H1 (cell line): ENCODE measurements at regions not wholly inside any gene's neighbourhood (a gene's known extent, or its start where the extent isn't known, plus 50 kb on each side); places are given as distances from the start of the nearest gene placed in this dataset.

ENCODE experiments used
- CTCF ChIA-PET: fragments of 300-600 bp; sonication (Branson Sonifier 250); formaldehyde crosslinking; loops from one replicate; lab custom pipeline; 2021; ENCODE audit not compliant: partially characterized antibody; lab: Charles Lee
- POLR2A ChIA-PET: fragments of 300-600 bp; sonication (Branson Sonifier 250); formaldehyde crosslinking; loops from one replicate; lab custom pipeline; 2021; ENCODE audit warnings: inconsistent platforms; ENCODE audit not compliant: partially characterized antibody; lab: Charles Lee
- DNase-seq, 2 experiments: peaks; one replicate each; pipeline versions ENCODE4 v3.0.0 to v3.0.0-alpha.2; 2010 to 2022; ENCODE audit warnings: low spot score in 2 of 2, low read depth in 1 of 2, mixed read lengths in 1 of 2
- FAIRE-seq: peaks from 2 replicates; lab custom pipeline; 2011; peaks lifted over from hg19 to GRCh38; lab: Jason Lieb, UNC
- H2AFZ ChIP-seq: 2 replicates; pipeline ENCODE4 v1.8.1; 2012; ENCODE audit warnings: low read length, inconsistent platforms
- H2AK5ac ChIP-seq: 2 replicates; pipeline ENCODE4 v1.6.1; 2013; ENCODE audit warnings: low read depth, low read length
- H2BK120ac ChIP-seq: replicated peaks from 2 replicates; pipeline ENCODE3; 2013; ENCODE audit warnings: low read depth, low read length, inconsistent platforms
- H2BK12ac ChIP-seq: 2 replicates; pipeline ENCODE4 v1.6.1; 2013; ENCODE audit warnings: low read depth, low read length
- H2BK15ac ChIP-seq: 2 replicates; pipeline ENCODE4 v1.6.1; 2013; ENCODE audit warnings: low read length
- H2BK20ac ChIP-seq: 2 replicates; pipeline ENCODE4 v1.6.1; 2013; ENCODE audit warnings: low read length
- H2BK5ac ChIP-seq: 2 replicates; pipeline ENCODE4 v1.6.1; 2013; ENCODE audit warnings: low read depth, low read length
- H3K14ac ChIP-seq: 2 replicates; pipeline ENCODE4 v1.6.1; 2013; ENCODE audit warnings: inconsistent platforms; ENCODE audit not compliant: insufficient read length
- H3K18ac ChIP-seq: 2 replicates; pipeline ENCODE4 v1.6.1; 2013; ENCODE audit warnings: low read length; ENCODE audit errors: extremely low read depth
- H3K23ac ChIP-seq: 2 replicates; pipeline ENCODE4 v1.6.1; 2013; ENCODE audit warnings: inconsistent platforms; ENCODE audit not compliant: insufficient read length
- H3K23me2 ChIP-seq: 2 replicates; pipeline ENCODE4 v1.6.1; 2013; ENCODE audit warnings: low read depth, low read length
- H3K27ac ChIP-seq: 2 replicates; pipeline ENCODE4 v1.6.1; 2011; ENCODE audit warnings: low read depth, low read length, inconsistent platforms
- H3K27me3 ChIP-seq, 4 experiments: replicated peaks in 1 of 4; 1 replicate in 1 of 4; 2 replicates in 3 of 4; pipeline versions ENCODE4 v1.6.1 to v1.8.1; 2011 to 2013; ENCODE audit warnings: low read length in 3 of 4, mild to moderate bottlenecking in 3 of 4, inconsistent platforms in 2 of 4, mixed read lengths in 2 of 4, moderate library complexity in 1 of 4; ENCODE audit not compliant: control insufficient read depth in 3 of 4, insufficient read depth in 3 of 4; ENCODE audit errors: extremely low read depth in 1 of 4
- H3K36me3 ChIP-seq, 4 experiments: 2 replicates each; pipeline versions ENCODE4 v1.6.1 to v1.8.1; 2011 to 2013; ENCODE audit warnings: mild to moderate bottlenecking in 4 of 4, low read length in 3 of 4, moderate library complexity in 2 of 4, control low read depth in 1 of 4, inconsistent platforms in 1 of 4; ENCODE audit not compliant: insufficient read depth in 4 of 4, control insufficient read depth in 2 of 4
- H3K4ac ChIP-seq: replicated peaks from 2 replicates; pipeline ENCODE3; 2013; ENCODE audit warnings: low read length, low read depth, mixed read lengths, inconsistent platforms; ENCODE audit not compliant: insufficient read length
- H3K4me1 ChIP-seq, 4 experiments: replicated peaks in 1 of 4; 1 replicate in 1 of 4; 2 replicates in 3 of 4; pipeline versions ENCODE4 v1.6.1 to v1.8.1; 2011 to 2013; ENCODE audit warnings: low read length in 3 of 4, inconsistent platforms in 2 of 4, mixed read lengths in 1 of 4; ENCODE audit not compliant: insufficient read depth in 4 of 4, control insufficient read depth in 3 of 4
- H3K4me2 ChIP-seq, 2 experiments: 2 replicates each; pipeline versions ENCODE4 v1.6.1 to v1.8.1; 2011 to 2013; ENCODE audit warnings: low read depth in 2 of 2, low read length in 2 of 2, control low read depth in 1 of 2, inconsistent platforms in 1 of 2, mild to moderate bottlenecking in 1 of 2; ENCODE audit not compliant: insufficient read depth in 1 of 2
- H3K4me3 ChIP-seq, 4 experiments: fragments of 200-600, 300-600 bp in 1 of 4; sonication (generic), shearing (Covaris generic), sonication (Bioruptor Twin) in 1 of 4; 2 replicates each; pipeline versions ENCODE4 v1.5.1 to v1.8.1; 2011 to 2016; ENCODE audit warnings: low read length in 4 of 4, low read depth in 3 of 4, control low read depth in 2 of 4, inconsistent platforms in 2 of 4, mild to moderate bottlenecking in 2 of 4, mixed read lengths in 1 of 4, moderate library complexity in 1 of 4; ENCODE audit not compliant: insufficient read depth in 2 of 4; ENCODE audit errors: extremely low read depth in 1 of 4
- H3K56ac ChIP-seq: replicated peaks from 2 replicates; pipeline ENCODE3; 2013; ENCODE audit warnings: low read depth, mild to moderate bottlenecking, mixed read lengths, low read length, inconsistent platforms; ENCODE audit not compliant: insufficient read length
- H3K79me1 ChIP-seq: 2 replicates; pipeline ENCODE4 v1.6.1; 2013; ENCODE audit warnings: low read depth, low read length, control low read depth
- H3K79me2 ChIP-seq, 2 experiments: 2 replicates each; pipeline versions ENCODE4 v1.6.1 to v1.8.1; 2012 to 2013; ENCODE audit warnings: low read length in 2 of 2, mild to moderate bottlenecking in 2 of 2, inconsistent platforms in 1 of 2; ENCODE audit not compliant: insufficient read depth in 2 of 2, control insufficient read depth in 1 of 2
- H3K9ac ChIP-seq, 4 experiments: replicated peaks in 1 of 4; 1 replicate in 1 of 4; 2 replicates in 3 of 4; pipeline versions ENCODE4 v1.6.1 to v1.8.1; 2011 to 2013; ENCODE audit warnings: low read depth in 3 of 4, low read length in 3 of 4, control low read depth in 2 of 4, mild to moderate bottlenecking in 2 of 4, moderate library complexity in 2 of 4, inconsistent platforms in 1 of 4; ENCODE audit errors: extremely low read depth in 1 of 4
- H3K9me3 ChIP-seq, 2 experiments: 2 replicates each; pipeline versions ENCODE4 v1.6.1 to v1.8.1; 2012 to 2013; ENCODE audit warnings: mild to moderate bottlenecking in 2 of 2, moderate library complexity in 2 of 2, control low read depth in 1 of 2, inconsistent platforms in 1 of 2, low read depth in 1 of 2, low read length in 1 of 2, mixed read lengths in 1 of 2; ENCODE audit not compliant: insufficient read depth in 2 of 2
- H4K20me1 ChIP-seq, 2 experiments: replicated peaks in 1 of 2; 2 replicates each; pipeline versions ENCODE3 to v1.8.1; 2011 to 2013; ENCODE audit warnings: inconsistent platforms in 2 of 2, low read length in 2 of 2, mild to moderate bottlenecking in 1 of 2; ENCODE audit not compliant: insufficient read depth in 2 of 2, control insufficient read depth in 1 of 2
- H4K5ac ChIP-seq: 2 replicates; pipeline ENCODE4 v1.6.1; 2013; ENCODE audit warnings: low read length, low read depth, mixed read lengths, inconsistent platforms; ENCODE audit not compliant: insufficient read length
- H4K8ac ChIP-seq: 2 replicates; pipeline ENCODE4 v1.8.0; 2013; ENCODE audit warnings: mild to moderate bottlenecking, moderate library complexity, low read length, inconsistent platforms; ENCODE audit not compliant: insufficient read depth; ENCODE audit errors: extremely low read depth
- H4K91ac ChIP-seq: replicated peaks from 2 replicates; pipeline ENCODE3; 2013; ENCODE audit warnings: low read length, mixed read lengths, inconsistent platforms; ENCODE audit not compliant: insufficient read length
- BCL11A ChIP-seq, 2 experiments: IDR thresholded peaks; one replicate each; pipeline ENCODE4 v1.6.1; 2011; ENCODE audit warnings: low read depth in 2 of 2, low read length in 2 of 2, mild to moderate bottlenecking in 2 of 2
- BRCA1 ChIP-seq: IDR thresholded peaks from 2 replicates; pipeline ENCODE4 v1.6.1; 2012; ENCODE audit warnings: low read depth, low read length, improper control_type of control experiment
- FOSL1 ChIP-seq: IDR thresholded peaks from 2 replicates; pipeline ENCODE4 v1.6.1; 2011; ENCODE audit warnings: mild to moderate bottlenecking, low read depth, low read length, moderate library complexity; ENCODE audit not compliant: insufficient read depth
- HDAC2 ChIP-seq, 2 experiments: fragments of 300-600 bp in 1 of 2; sonication (generic) in 1 of 2; IDR thresholded peaks; 2 replicates each; pipeline ENCODE4 v1.6.1; 2011 to 2012; ENCODE audit warnings: low read depth in 2 of 2, low read length in 2 of 2, mild to moderate bottlenecking in 2 of 2, moderate library complexity in 2 of 2, borderline replicate concordance in 1 of 2, inconsistent platforms in 1 of 2
- JUND ChIP-seq: IDR thresholded peaks from 2 replicates; pipeline ENCODE4 v1.6.1; 2011; ENCODE audit warnings: mild to moderate bottlenecking, improper control_type of control experiment, low read length
- POU5F1 ChIP-seq: IDR thresholded peaks from 2 replicates; pipeline ENCODE4 v1.6.1; 2011; ENCODE audit warnings: low read depth, mild to moderate bottlenecking, low read length, moderate library complexity
- SP1 ChIP-seq: IDR thresholded peaks from 2 replicates; pipeline ENCODE4 v1.6.1; 2011; ENCODE audit warnings: low read depth, low read length
- TAF7 ChIP-seq: optimal IDR thresholded peaks from 2 replicates; pipeline ENCODE3; 2011; ENCODE audit warnings: low read depth, mild to moderate bottlenecking, inconsistent platforms, low read length, moderate library complexity, borderline replicate concordance
- WGBS, 2 experiments: shearing (Covaris generic) in 1 of 2; methylation state at CpG; one replicate each; pipeline versions ENCODE4 v1.1.6 to v1.1.7; 2013 to 2015; ENCODE audit warnings: low lambda C conversion rate in 2 of 2, mixed read lengths in 2 of 2, inconsistent platforms in 1 of 2, low coverage in 1 of 2, missing lambda C conversion rate in 1 of 2; ENCODE audit not compliant: insufficient replicate concordance in 2 of 2, insufficient coverage in 1 of 2, insufficient read length in 1 of 2; ENCODE audit errors: extremely low coverage in 1 of 2, missing lambda C conversion rate in 1 of 2; 5-methylcytosine and 5-hydroxymethylcytosine counted together
- TF ChIP-seq, protein P1 (sequence below), 3 experiments: IDR thresholded peaks; 1 replicate in 2 of 3; 2 replicates in 1 of 3; pipeline versions ENCODE4 v1.5.1 to v1.6.1; 2011; ENCODE audit warnings: low read length in 3 of 3, mild to moderate bottlenecking in 3 of 3, inconsistent platforms in 2 of 3, low read depth in 1 of 3, moderate library complexity in 1 of 3; ENCODE audit not compliant: insufficient read depth in 1 of 3; ENCODE audit errors: control extremely low read depth in 1 of 3
- TF ChIP-seq, protein P2 (sequence below): IDR thresholded peaks from 2 replicates; pipeline ENCODE4 v1.6.1; 2012; ENCODE audit warnings: low read length, inconsistent platforms

DNA sequence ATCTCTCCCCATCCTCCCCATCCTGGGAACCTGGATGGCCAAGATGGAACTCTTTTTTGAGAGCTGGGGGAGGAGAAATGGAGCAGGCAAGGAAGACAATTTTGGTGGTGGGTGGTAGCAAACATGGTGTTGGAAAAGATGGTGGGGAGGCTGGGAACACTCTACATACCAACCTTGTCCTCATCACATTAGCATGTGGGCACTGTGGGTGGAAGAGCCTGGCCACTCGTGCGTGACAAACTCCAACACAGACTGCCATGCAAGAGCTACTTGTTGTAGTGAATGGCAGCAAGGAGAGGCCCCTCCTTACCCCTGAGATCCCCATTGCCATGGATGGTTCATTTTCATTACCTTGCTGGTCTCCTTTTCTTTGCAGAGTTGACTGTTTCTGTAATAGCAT, 262.6 kb downstream of the RPLP1 start:
- Histone ChIP-seq H3K9me3 (no peaks in the 10 kb centered on the region), H3K4ac (no peak overlapping the region), H2BK5ac (no peak overlapping the region), H3K79me2 (no peaks in the 10 kb centered on the region), H2BK15ac (no peak overlapping the region), H3K4me3 (no peak overlapping the region), H3K4me1 (no peaks in the 10 kb centered on the region), H3K18ac (no peak overlapping the region), H4K8ac (no peak overlapping the region), H3K56ac (no peak overlapping the region), H2BK12ac (no peak overlapping the region), H3K4me2 (no peak overlapping the region), H2AK5ac (no peak overlapping the region), H4K20me1 (no peaks in the 10 kb centered on the region), H2AFZ (no peak overlapping the region), H3K14ac (no peak overlapping the region), H4K91ac (no peak overlapping the region), H2BK120ac (no peak overlapping the region), H3K23ac (no peak overlapping the region), H3K27ac (no peak overlapping the region), H2BK20ac (no peak overlapping the region), H3K9ac (no peak overlapping the region), H3K23me2 (no peaks in the 10 kb centered on the region), H3K27me3 (no peaks in the 10 kb centered on the region; a peak in 1 of 7 replicates), H3K36me3 (no peaks in the 10 kb centered on the region; a peak in 1 of 8 replicates), H4K5ac (no peak overlapping the region), H3K79me1 (no peaks in the 10 kb centered on the region)
- POLR2A ChIA-PET = interaction anchor here (0.6 kb wide), 1 partner anchor 383 kb away, joined by 3 read pairs; the partner anchor contains the start of gene TLE3
- CTCF ChIA-PET = interaction anchor here (1.2 to 1.8 kb wide), 2 partner anchors 8 to 21 kb away, joined by 3 to 5 read pairs; no protein-coding TSS in a partner anchor
- 100% methylated on average over 2 of the region's 2 CpGs; no CpG with 5 or more reads in 1 of the 2 experiments for WGBS, 2 experiments
- DNase-seq (no peak), FAIRE-seq (no peak)
- no peak for TF ChIP-seq SP1
- no peak for TF ChIP-seq BRCA1
- TF ChIP-seq, protein P1, sequence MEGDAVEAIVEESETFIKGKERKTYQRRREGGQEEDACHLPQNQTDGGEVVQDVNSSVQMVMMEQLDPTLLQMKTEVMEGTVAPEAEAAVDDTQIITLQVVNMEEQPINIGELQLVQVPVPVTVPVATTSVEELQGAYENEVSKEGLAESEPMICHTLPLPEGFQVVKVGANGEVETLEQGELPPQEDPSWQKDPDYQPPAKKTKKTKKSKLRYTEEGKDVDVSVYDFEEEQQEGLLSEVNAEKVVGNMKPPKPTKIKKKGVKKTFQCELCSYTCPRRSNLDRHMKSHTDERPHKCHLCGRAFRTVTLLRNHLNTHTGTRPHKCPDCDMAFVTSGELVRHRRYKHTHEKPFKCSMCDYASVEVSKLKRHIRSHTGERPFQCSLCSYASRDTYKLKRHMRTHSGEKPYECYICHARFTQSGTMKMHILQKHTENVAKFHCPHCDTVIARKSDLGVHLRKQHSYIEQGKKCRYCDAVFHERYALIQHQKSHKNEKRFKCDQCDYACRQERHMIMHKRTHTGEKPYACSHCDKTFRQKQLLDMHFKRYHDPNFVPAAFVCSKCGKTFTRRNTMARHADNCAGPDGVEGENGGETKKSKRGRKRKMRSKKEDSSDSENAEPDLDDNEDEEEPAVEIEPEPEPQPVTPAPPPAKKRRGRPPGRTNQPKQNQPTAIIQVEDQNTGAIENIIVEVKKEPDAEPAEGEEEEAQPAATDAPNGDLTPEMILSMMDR (IDR thresholded peaks at IDR 0.05; ENCODE audit: control extremely low read depth in 1 of 3, insufficient read depth in 1 of 3, low read depth in 1 of 3, low read length in 3 of 3) = no peak
- no peak for TF ChIP-seq TAF7
- no peak for TF ChIP-seq BCL11A (IDR thresholded peaks at IDR 0.05; ENCODE audit: low read depth in 2 of 2, low read length in 2 of 2)
- TF ChIP-seq HDAC2 (IDR thresholded peaks at IDR 0.05; ENCODE audit: borderline replicate concordance in 1 of 2, low read depth in 2 of 2, low read length in 2 of 2) = no peak
- TF ChIP-seq POU5F1 = no peak
- TF ChIP-seq, protein P2, sequence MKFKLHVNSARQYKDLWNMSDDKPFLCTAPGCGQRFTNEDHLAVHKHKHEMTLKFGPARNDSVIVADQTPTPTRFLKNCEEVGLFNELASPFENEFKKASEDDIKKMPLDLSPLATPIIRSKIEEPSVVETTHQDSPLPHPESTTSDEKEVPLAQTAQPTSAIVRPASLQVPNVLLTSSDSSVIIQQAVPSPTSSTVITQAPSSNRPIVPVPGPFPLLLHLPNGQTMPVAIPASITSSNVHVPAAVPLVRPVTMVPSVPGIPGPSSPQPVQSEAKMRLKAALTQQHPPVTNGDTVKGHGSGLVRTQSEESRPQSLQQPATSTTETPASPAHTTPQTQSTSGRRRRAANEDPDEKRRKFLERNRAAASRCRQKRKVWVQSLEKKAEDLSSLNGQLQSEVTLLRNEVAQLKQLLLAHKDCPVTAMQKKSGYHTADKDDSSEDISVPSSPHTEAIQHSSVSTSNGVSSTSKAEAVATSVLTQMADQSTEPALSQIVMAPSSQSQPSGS = no peak
- no peak for TF ChIP-seq JUND
- TF ChIP-seq FOSL1 = no peak
